ENCODE measurements at regions not wholly inside any gene's neighbourhood (a gene's known extent, or its start where the extent isn't known, plus 50 kb on each side); places are given as distances from the start of the nearest gene placed in this dataset.

- TF ChIP-seq, protein P1, sequence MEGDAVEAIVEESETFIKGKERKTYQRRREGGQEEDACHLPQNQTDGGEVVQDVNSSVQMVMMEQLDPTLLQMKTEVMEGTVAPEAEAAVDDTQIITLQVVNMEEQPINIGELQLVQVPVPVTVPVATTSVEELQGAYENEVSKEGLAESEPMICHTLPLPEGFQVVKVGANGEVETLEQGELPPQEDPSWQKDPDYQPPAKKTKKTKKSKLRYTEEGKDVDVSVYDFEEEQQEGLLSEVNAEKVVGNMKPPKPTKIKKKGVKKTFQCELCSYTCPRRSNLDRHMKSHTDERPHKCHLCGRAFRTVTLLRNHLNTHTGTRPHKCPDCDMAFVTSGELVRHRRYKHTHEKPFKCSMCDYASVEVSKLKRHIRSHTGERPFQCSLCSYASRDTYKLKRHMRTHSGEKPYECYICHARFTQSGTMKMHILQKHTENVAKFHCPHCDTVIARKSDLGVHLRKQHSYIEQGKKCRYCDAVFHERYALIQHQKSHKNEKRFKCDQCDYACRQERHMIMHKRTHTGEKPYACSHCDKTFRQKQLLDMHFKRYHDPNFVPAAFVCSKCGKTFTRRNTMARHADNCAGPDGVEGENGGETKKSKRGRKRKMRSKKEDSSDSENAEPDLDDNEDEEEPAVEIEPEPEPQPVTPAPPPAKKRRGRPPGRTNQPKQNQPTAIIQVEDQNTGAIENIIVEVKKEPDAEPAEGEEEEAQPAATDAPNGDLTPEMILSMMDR (IDR thresholded peaks at IDR 0.05; ENCODE audit: insufficient read depth, low read length) = no peak
- TF ChIP-seq REST (IDR thresholded peaks at IDR 0.05; ENCODE audit: insufficient replicate concordance, low read depth) = no peak
Observed at GRCh38 chr7:119959811-119960210, 313.2 kb upstream of the KCND2 start.
